H1 (cell line): ENCODE measurements at regions not wholly inside any gene's neighbourhood (a gene's known extent, or its start where the extent isn't known, plus 50 kb on each side); places are given as distances from the start of the nearest gene placed in this dataset.

Experiments
- CTCF ChIA-PET: fragments of 300-600 bp; sonication (Branson Sonifier 250); formaldehyde crosslinking; loops from one replicate; lab custom pipeline; 2021; ENCODE audit not compliant: partially characterized antibody; lab: Charles Lee
- POLR2A ChIA-PET: fragments of 300-600 bp; sonication (Branson Sonifier 250); formaldehyde crosslinking; loops from one replicate; lab custom pipeline; 2021; ENCODE audit warnings: inconsistent platforms; ENCODE audit not compliant: partially characterized antibody; lab: Charles Lee
- DNase-seq, 2 experiments: peaks; one replicate each; pipeline versions ENCODE4 v3.0.0 to v3.0.0-alpha.2; 2010 to 2022; ENCODE audit warnings: low spot score in 2 of 2, low read depth in 1 of 2, mixed read lengths in 1 of 2
- FAIRE-seq: peaks from 2 replicates; lab custom pipeline; 2011; peaks lifted over from hg19 to GRCh38; lab: Jason Lieb, UNC
- H2AFZ ChIP-seq: 2 replicates; pipeline ENCODE4 v1.8.1; 2012; ENCODE audit warnings: low read length, inconsistent platforms
- H2AK5ac ChIP-seq: 2 replicates; pipeline ENCODE4 v1.6.1; 2013; ENCODE audit warnings: low read depth, low read length
- H2BK120ac ChIP-seq: replicated peaks from 2 replicates; pipeline ENCODE3; 2013; ENCODE audit warnings: low read depth, low read length, inconsistent platforms
- H2BK12ac ChIP-seq: 2 replicates; pipeline ENCODE4 v1.6.1; 2013; ENCODE audit warnings: low read depth, low read length
- H2BK15ac ChIP-seq: 2 replicates; pipeline ENCODE4 v1.6.1; 2013; ENCODE audit warnings: low read length
- H2BK20ac ChIP-seq: 2 replicates; pipeline ENCODE4 v1.6.1; 2013; ENCODE audit warnings: low read length
- H2BK5ac ChIP-seq: 2 replicates; pipeline ENCODE4 v1.6.1; 2013; ENCODE audit warnings: low read depth, low read length
- H3K14ac ChIP-seq: 2 replicates; pipeline ENCODE4 v1.6.1; 2013; ENCODE audit warnings: inconsistent platforms; ENCODE audit not compliant: insufficient read length
- H3K18ac ChIP-seq: 2 replicates; pipeline ENCODE4 v1.6.1; 2013; ENCODE audit warnings: low read length; ENCODE audit errors: extremely low read depth
- H3K23ac ChIP-seq: 2 replicates; pipeline ENCODE4 v1.6.1; 2013; ENCODE audit warnings: inconsistent platforms; ENCODE audit not compliant: insufficient read length
- H3K23me2 ChIP-seq: 2 replicates; pipeline ENCODE4 v1.6.1; 2013; ENCODE audit warnings: low read depth, low read length
- H3K27ac ChIP-seq: 2 replicates; pipeline ENCODE4 v1.6.1; 2011; ENCODE audit warnings: low read depth, low read length, inconsistent platforms
- H3K27me3 ChIP-seq, 4 experiments: replicated peaks in 1 of 4; 1 replicate in 1 of 4; 2 replicates in 3 of 4; pipeline versions ENCODE4 v1.6.1 to v1.8.1; 2011 to 2013; ENCODE audit warnings: low read length in 3 of 4, mild to moderate bottlenecking in 3 of 4, inconsistent platforms in 2 of 4, mixed read lengths in 2 of 4, moderate library complexity in 1 of 4; ENCODE audit not compliant: control insufficient read depth in 3 of 4, insufficient read depth in 3 of 4; ENCODE audit errors: extremely low read depth in 1 of 4
- H3K36me3 ChIP-seq, 4 experiments: 2 replicates each; pipeline versions ENCODE4 v1.6.1 to v1.8.1; 2011 to 2013; ENCODE audit warnings: mild to moderate bottlenecking in 4 of 4, low read length in 3 of 4, moderate library complexity in 2 of 4, control low read depth in 1 of 4, inconsistent platforms in 1 of 4; ENCODE audit not compliant: insufficient read depth in 4 of 4, control insufficient read depth in 2 of 4
- H3K4ac ChIP-seq: replicated peaks from 2 replicates; pipeline ENCODE3; 2013; ENCODE audit warnings: low read length, low read depth, mixed read lengths, inconsistent platforms; ENCODE audit not compliant: insufficient read length
- H3K4me1 ChIP-seq, 4 experiments: replicated peaks in 1 of 4; 1 replicate in 1 of 4; 2 replicates in 3 of 4; pipeline versions ENCODE4 v1.6.1 to v1.8.1; 2011 to 2013; ENCODE audit warnings: low read length in 3 of 4, inconsistent platforms in 2 of 4, mixed read lengths in 1 of 4; ENCODE audit not compliant: insufficient read depth in 4 of 4, control insufficient read depth in 3 of 4
- H3K4me2 ChIP-seq, 2 experiments: 2 replicates each; pipeline versions ENCODE4 v1.6.1 to v1.8.1; 2011 to 2013; ENCODE audit warnings: low read depth in 2 of 2, low read length in 2 of 2, control low read depth in 1 of 2, inconsistent platforms in 1 of 2, mild to moderate bottlenecking in 1 of 2; ENCODE audit not compliant: insufficient read depth in 1 of 2
- H3K4me3 ChIP-seq, 4 experiments: fragments of 200-600, 300-600 bp in 1 of 4; sonication (generic), shearing (Covaris generic), sonication (Bioruptor Twin) in 1 of 4; 2 replicates each; pipeline versions ENCODE4 v1.5.1 to v1.8.1; 2011 to 2016; ENCODE audit warnings: low read length in 4 of 4, low read depth in 3 of 4, control low read depth in 2 of 4, inconsistent platforms in 2 of 4, mild to moderate bottlenecking in 2 of 4, mixed read lengths in 1 of 4, moderate library complexity in 1 of 4; ENCODE audit not compliant: insufficient read depth in 2 of 4; ENCODE audit errors: extremely low read depth in 1 of 4
- H3K56ac ChIP-seq: replicated peaks from 2 replicates; pipeline ENCODE3; 2013; ENCODE audit warnings: low read depth, mild to moderate bottlenecking, mixed read lengths, low read length, inconsistent platforms; ENCODE audit not compliant: insufficient read length
- H3K79me1 ChIP-seq: 2 replicates; pipeline ENCODE4 v1.6.1; 2013; ENCODE audit warnings: low read depth, low read length, control low read depth
- H3K79me2 ChIP-seq, 2 experiments: 2 replicates each; pipeline versions ENCODE4 v1.6.1 to v1.8.1; 2012 to 2013; ENCODE audit warnings: low read length in 2 of 2, mild to moderate bottlenecking in 2 of 2, inconsistent platforms in 1 of 2; ENCODE audit not compliant: insufficient read depth in 2 of 2, control insufficient read depth in 1 of 2
- H3K9ac ChIP-seq, 4 experiments: replicated peaks in 1 of 4; 1 replicate in 1 of 4; 2 replicates in 3 of 4; pipeline versions ENCODE4 v1.6.1 to v1.8.1; 2011 to 2013; ENCODE audit warnings: low read depth in 3 of 4, low read length in 3 of 4, control low read depth in 2 of 4, mild to moderate bottlenecking in 2 of 4, moderate library complexity in 2 of 4, inconsistent platforms in 1 of 4; ENCODE audit errors: extremely low read depth in 1 of 4
- H3K9me3 ChIP-seq, 2 experiments: 2 replicates each; pipeline versions ENCODE4 v1.6.1 to v1.8.1; 2012 to 2013; ENCODE audit warnings: mild to moderate bottlenecking in 2 of 2, moderate library complexity in 2 of 2, control low read depth in 1 of 2, inconsistent platforms in 1 of 2, low read depth in 1 of 2, low read length in 1 of 2, mixed read lengths in 1 of 2; ENCODE audit not compliant: insufficient read depth in 2 of 2
- H4K20me1 ChIP-seq, 2 experiments: replicated peaks in 1 of 2; 2 replicates each; pipeline versions ENCODE3 to v1.8.1; 2011 to 2013; ENCODE audit warnings: inconsistent platforms in 2 of 2, low read length in 2 of 2, mild to moderate bottlenecking in 1 of 2; ENCODE audit not compliant: insufficient read depth in 2 of 2, control insufficient read depth in 1 of 2
- H4K5ac ChIP-seq: 2 replicates; pipeline ENCODE4 v1.6.1; 2013; ENCODE audit warnings: low read length, low read depth, mixed read lengths, inconsistent platforms; ENCODE audit not compliant: insufficient read length
- H4K8ac ChIP-seq: 2 replicates; pipeline ENCODE4 v1.8.0; 2013; ENCODE audit warnings: mild to moderate bottlenecking, moderate library complexity, low read length, inconsistent platforms; ENCODE audit not compliant: insufficient read depth; ENCODE audit errors: extremely low read depth
- H4K91ac ChIP-seq: replicated peaks from 2 replicates; pipeline ENCODE3; 2013; ENCODE audit warnings: low read length, mixed read lengths, inconsistent platforms; ENCODE audit not compliant: insufficient read length
- CTBP2 ChIP-seq: IDR thresholded peaks from 2 replicates; pipeline ENCODE4 v1.7.0; 2011; ENCODE audit warnings: borderline replicate concordance, mild to moderate bottlenecking, moderate library complexity, mixed read lengths, low read length; ENCODE audit not compliant: insufficient read depth, insufficient read length
- EGR1 ChIP-seq: IDR thresholded peaks from 2 replicates; pipeline ENCODE4 v1.6.1; 2011; ENCODE audit warnings: low read depth, low read length, borderline replicate concordance
- EZH2 ChIP-seq: fragments of 200-600 bp; sonication (generic); IDR thresholded peaks from 2 replicates; pipeline ENCODE4 v1.7.1; 2012; ENCODE audit warnings: low read depth, mild to moderate bottlenecking, moderate library complexity, low read length, inconsistent platforms; ENCODE audit not compliant: severe bottlenecking
- HDAC2 ChIP-seq, 2 experiments: fragments of 300-600 bp in 1 of 2; sonication (generic) in 1 of 2; IDR thresholded peaks; 2 replicates each; pipeline ENCODE4 v1.6.1; 2011 to 2012; ENCODE audit warnings: low read depth in 2 of 2, low read length in 2 of 2, mild to moderate bottlenecking in 2 of 2, moderate library complexity in 2 of 2, borderline replicate concordance in 1 of 2, inconsistent platforms in 1 of 2
- KDM1A ChIP-seq: fragments of 200-600, 300-600 bp; sonication (generic); IDR thresholded peaks from 2 replicates; pipeline ENCODE4 v1.7.1; 2016; ENCODE audit warnings: mild to moderate bottlenecking, low read length, borderline replicate concordance
- MAFK ChIP-seq: IDR thresholded peaks from 2 replicates; pipeline ENCODE4 v1.6.1; 2012; ENCODE audit warnings: low read depth, mild to moderate bottlenecking, improper control_type of control experiment, low read length
- POU5F1 ChIP-seq: IDR thresholded peaks from 2 replicates; pipeline ENCODE4 v1.6.1; 2011; ENCODE audit warnings: low read depth, mild to moderate bottlenecking, low read length, moderate library complexity
- whole genome bisulfite sequencing, 2 experiments: shearing (Covaris generic) in 1 of 2; methylation state at CpG; one replicate each; pipeline versions ENCODE4 v1.1.6 to v1.1.7; 2013 to 2015; ENCODE audit warnings: low lambda C conversion rate in 2 of 2, mixed read lengths in 2 of 2, inconsistent platforms in 1 of 2, low coverage in 1 of 2, missing lambda C conversion rate in 1 of 2; ENCODE audit not compliant: insufficient replicate concordance in 2 of 2, insufficient coverage in 1 of 2, insufficient read length in 1 of 2; ENCODE audit errors: extremely low coverage in 1 of 2, missing lambda C conversion rate in 1 of 2; 5-methylcytosine and 5-hydroxymethylcytosine counted together
- TF ChIP-seq, protein P1 (sequence below): IDR thresholded peaks from 2 replicates; pipeline ENCODE4 v1.6.1; 2011; ENCODE audit warnings: low read depth, mild to moderate bottlenecking, low read length; ENCODE audit not compliant: insufficient read depth

- no peak overlapping the region for H2BK20ac ChIP-seq
- no peak overlapping the region for H3K4me3 ChIP-seq
- H3K56ac ChIP-seq: no peak overlapping the region
- H2BK12ac ChIP-seq: no peak overlapping the region
- H2AFZ ChIP-seq: no peak overlapping the region
- no peak overlapping the region for H2BK15ac ChIP-seq
- no peaks in the 10 kb centered on the region for H3K27me3 ChIP-seq
- 88% methylated on average over 12 of the region's 14 CpGs; no CpG with 5 or more reads in 1 of the 2 experiments for WGBS, 2 experiments
- H3K9ac ChIP-seq: no peak overlapping the region
- no peaks in the 10 kb centered on the region for H4K20me1 ChIP-seq
- H3K23me2 ChIP-seq: no peaks in the 10 kb centered on the region; the same call in 1 of the 2 replicates
- H3K23ac ChIP-seq: no peak overlapping the region
- no peak overlapping the region for H2AK5ac ChIP-seq
- H4K5ac ChIP-seq: no peak overlapping the region
- no peaks in the 10 kb centered on the region; a peak in 1 of 7 replicates for H3K4me1 ChIP-seq
- H3K18ac ChIP-seq: no peak overlapping the region
- ChIA-PET CTCF (interaction anchor here (0.6 to 1.3 kb wide), 6 partner anchors 8 to 718 kb away, joined by 3 to 5 read pairs (median 3); no protein-coding TSS in a partner anchor), POLR2A (interaction anchor here (0.6 kb wide), 1 partner anchor 575 kb away, joined by 3 read pairs; no protein-coding TSS in a partner anchor)
- no peaks in the 10 kb centered on the region for H3K79me2 ChIP-seq
- no peaks in the 10 kb centered on the region; the same call in 1 of the 2 replicates for H3K79me1 ChIP-seq
- H3K36me3 ChIP-seq: no peaks in the 10 kb centered on the region
- H4K8ac ChIP-seq: no peak overlapping the region
- DNase-seq (peak in 1 of 2 experiments; percentile 20), FAIRE-seq (no peak)
- H3K4ac ChIP-seq: no peak overlapping the region
- no peak overlapping the region for H3K27ac ChIP-seq
- no peak overlapping the region for H3K14ac ChIP-seq
- TF ChIP-seq MAFK (no peak), POU5F1 (no peak), CTBP2 (no peak), HDAC2 (IDR thresholded peaks at IDR 0.05; ENCODE audit: borderline replicate concordance in 1 of 2, low read depth in 2 of 2, low read length in 2 of 2) (no peak), KDM1A (no peak), EGR1 (no peak), EZH2 (no peak)
- TF ChIP-seq, protein P1, sequence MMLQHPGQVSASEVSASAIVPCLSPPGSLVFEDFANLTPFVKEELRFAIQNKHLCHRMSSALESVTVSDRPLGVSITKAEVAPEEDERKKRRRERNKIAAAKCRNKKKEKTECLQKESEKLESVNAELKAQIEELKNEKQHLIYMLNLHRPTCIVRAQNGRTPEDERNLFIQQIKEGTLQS: no peak
- H3K4me2 ChIP-seq: no peak overlapping the region
- no peak overlapping the region for H2BK5ac ChIP-seq
- no peak overlapping the region for H4K91ac ChIP-seq
- H3K9me3 ChIP-seq: no peaks in the 10 kb centered on the region
- H2BK120ac ChIP-seq: no peak overlapping the region
Measured at GRCh38 chr2:10499275-10499907, 51.3 kb upstream of the ODC1 start.
